ENCODE measurements at regions not wholly inside any gene's neighbourhood (a gene's known extent, or its start where the extent isn't known, plus 50 kb on each side); places are given as distances from the start of the nearest gene placed in this dataset.

- TF ChIP-seq EZH2 (IDR thresholded peaks at IDR 0.05; ENCODE audit: borderline replicate concordance, low read depth, low read length, severe bottlenecking) = no peak
- no peak for TF ChIP-seq CTCF (IDR thresholded peaks at IDR 0.05; ENCODE audit: extremely low read depth in 1 of 2, insufficient read depth in 1 of 2, low read depth in 1 of 2, low read length in 2 of 2)
- no peak for TF ChIP-seq POLR2A (IDR thresholded peaks at IDR 0.05; ENCODE audit: low read depth, low read length)
- TF ChIP-seq POLR2AphosphoS5 (IDR thresholded peaks at IDR 0.05; ENCODE audit: insufficient read depth, low read depth, low read length) = no peak
- no peak for TF ChIP-seq MYC (IDR thresholded peaks at IDR 0.05; ENCODE audit: low read depth, low read length)
- no peak for TF ChIP-seq JUN (IDR thresholded peaks at IDR 0.05; ENCODE audit: borderline replicate concordance, insufficient read depth, insufficient read length, low read depth)
Observed at GRCh38 chr4:138555108-138555507, 313.0 kb upstream of the SLC7A11 start.
